CD4-positive, CD25-positive, alpha-beta regulatory T cell (primary cell): ENCODE measurements at regions not wholly inside any gene's neighbourhood (a gene's known extent, or its start where the extent isn't known, plus 50 kb on each side); places are given as distances from the start of the nearest gene placed in this dataset.

Experiments used
- ATAC-seq, 2 donors: fragments of 150-1000 bp; cut with Tn5 transposase; one replicate each; pipeline ENCODE4 v1.10.0; 2021; ENCODE audit warnings: low read depth in 2 of 2, moderate number of reproducible peaks in 2 of 2, moderate library complexity in 1 of 2
- DNase-seq, 3 donors: peaks; one replicate each; pipeline versions ENCODE4 v3.0.0 to v3.0.0-alpha.2; 2012 to 2022; ENCODE audit warnings: mixed read lengths in 1 of 3
- H3K27ac ChIP-seq: one replicate; pipeline ENCODE4 v1.7.0; 2013; ENCODE audit warnings: mild to moderate bottlenecking, low read length; ENCODE audit not compliant: insufficient read depth, poor library complexity, severe bottlenecking
- H3K27me3 ChIP-seq: one replicate; pipeline ENCODE4 v1.7.0; 2013; ENCODE audit warnings: low read length; ENCODE audit not compliant: control insufficient read depth, insufficient read depth
- H3K36me3 ChIP-seq: one replicate; pipeline ENCODE4 v1.7.0; 2013; ENCODE audit warnings: mild to moderate bottlenecking, low read length, moderate library complexity; ENCODE audit not compliant: control insufficient read depth, insufficient read depth
- H3K4me1 ChIP-seq: 2 replicates; pipeline ENCODE4 v1.7.0; 2013; ENCODE audit warnings: mild to moderate bottlenecking, low read length; ENCODE audit not compliant: insufficient read depth, control insufficient read depth, poor library complexity, severe bottlenecking
- H3K4me3 ChIP-seq: one replicate; pipeline ENCODE4 v1.7.0; 2013; ENCODE audit warnings: low read depth, mild to moderate bottlenecking, low read length, moderate library complexity
- H3K9me3 ChIP-seq, 2 experiments: 1 replicate in 1 of 2; 2 replicates in 1 of 2; pipeline ENCODE4 v1.7.0; 2013; ENCODE audit warnings: low read length in 2 of 2, mild to moderate bottlenecking in 1 of 2, moderate library complexity in 1 of 2; ENCODE audit not compliant: control insufficient read depth in 2 of 2
- H3K27ac Mint-ChIP-seq, 3 donors: one replicate each; pipeline ENCODE4 v1.8.0; 2020 to 2022; ENCODE audit warnings: mild to moderate bottlenecking in 3 of 3, mixed read lengths in 3 of 3, moderate library complexity in 2 of 3
- H3K27me3 Mint-ChIP-seq: one replicate; pipeline ENCODE4 v1.8.0; 2022; ENCODE audit warnings: mild to moderate bottlenecking, mixed read lengths
- H3K36me3 Mint-ChIP-seq: one replicate; pipeline ENCODE4 v1.8.0; 2020; ENCODE audit warnings: mixed read lengths
- H3K4me1 Mint-ChIP-seq, 4 donors: one replicate each; pipeline ENCODE4 v1.8.0; 2020 to 2022; ENCODE audit warnings: mixed read lengths in 4 of 4, mild to moderate bottlenecking in 1 of 4
- H3K4me3 Mint-ChIP-seq, 4 donors: one replicate each; pipeline ENCODE4 v1.8.0; 2020 to 2022; ENCODE audit warnings: mild to moderate bottlenecking in 4 of 4, mixed read lengths in 4 of 4, moderate library complexity in 3 of 4
- H3K9me3 Mint-ChIP-seq, 7 donors: one replicate each; pipeline ENCODE4 v1.8.0; 2020 to 2022; ENCODE audit warnings: mixed read lengths in 7 of 7, mild to moderate bottlenecking in 3 of 7, moderate library complexity in 2 of 7

DNA sequence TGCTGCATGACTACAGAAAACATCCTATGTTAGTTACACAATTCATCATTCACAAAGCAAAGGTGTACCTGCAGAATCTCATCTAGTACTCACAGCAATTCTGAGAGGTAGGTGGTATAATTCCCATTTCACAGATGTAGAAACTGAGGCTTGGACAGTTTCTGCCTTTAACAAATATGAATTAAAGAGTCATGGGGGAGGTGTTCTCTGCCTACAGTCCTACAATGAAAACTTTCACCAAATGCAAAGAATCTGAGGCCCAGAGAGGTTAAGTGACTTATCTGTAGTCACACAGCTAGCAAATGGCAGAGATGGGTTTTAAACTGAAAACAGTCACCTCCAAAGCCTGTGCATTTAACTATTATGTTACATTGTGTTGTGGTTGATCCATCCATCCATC lies 171.6 kb upstream of the WSCD2 start:
- H3K27me3 ChIP-seq: no peaks in the 10 kb centered on the region
- H3K36me3 Mint-ChIP-seq: no peaks in the 10 kb centered on the region
- no peak overlapping the region for H3K27ac Mint-ChIP-seq
- H3K27me3 Mint-ChIP-seq: peaks cover 10% of the 10 kb centered on the region
- H3K9me3 Mint-ChIP-seq: peaks cover 0 to 6% (median 2%) of the 10 kb centered on the region in 7 donors
- no peaks in the 10 kb centered on the region for H3K4me1 Mint-ChIP-seq
- no peaks in the 10 kb centered on the region for H3K9me3 ChIP-seq
- H3K27ac ChIP-seq: no peak overlapping the region
- no peaks in the 10 kb centered on the region for H3K4me1 ChIP-seq
- ATAC-seq (no peak), DNase-seq (no peak)
- H3K36me3 ChIP-seq: no peaks in the 10 kb centered on the region
- no peak overlapping the region for H3K4me3 Mint-ChIP-seq
- H3K4me3 ChIP-seq: no peak overlapping the region

DNA sequence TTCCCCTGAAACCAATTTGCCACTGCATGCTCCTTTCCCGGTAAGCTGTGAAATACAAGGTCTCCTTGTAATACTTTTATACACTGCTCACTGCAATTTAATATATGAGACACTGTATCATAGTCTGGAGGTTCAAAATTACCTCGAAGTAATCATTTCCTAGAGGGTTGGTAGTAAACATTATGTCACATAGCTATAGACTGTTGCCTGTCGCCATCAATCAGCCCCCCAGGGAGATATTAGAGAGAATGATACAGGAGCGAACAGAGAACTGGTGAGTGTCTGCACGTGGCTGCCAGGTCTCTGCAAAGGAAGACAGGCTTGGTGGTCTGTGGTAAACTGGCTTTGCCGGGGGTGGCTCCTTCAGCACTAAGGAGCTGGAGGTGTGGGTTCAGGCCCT lies 165.5 kb upstream of the WSCD2 start:
- no peak overlapping the region for H3K27ac ChIP-seq
- Mint-ChIP-seq H3K36me3 (no peaks in the 10 kb centered on the region), H3K4me3 (no peak overlapping the region), H3K9me3 (peaks cover 0 to 3% (median 0%) of the 10 kb centered on the region in 7 donors), H3K27ac (no peak overlapping the region), H3K4me1 (no peaks in the 10 kb centered on the region), H3K27me3 (peaks cover 5% of the 10 kb centered on the region)
- H3K4me1 ChIP-seq: no peaks in the 10 kb centered on the region
- H3K9me3 ChIP-seq: no peaks in the 10 kb centered on the region
- H3K36me3 ChIP-seq: no peaks in the 10 kb centered on the region
- no peaks in the 10 kb centered on the region for H3K27me3 ChIP-seq
- no peak overlapping the region for H3K4me3 ChIP-seq
- DNase-seq (no peak), ATAC-seq (no peak)

DNA sequence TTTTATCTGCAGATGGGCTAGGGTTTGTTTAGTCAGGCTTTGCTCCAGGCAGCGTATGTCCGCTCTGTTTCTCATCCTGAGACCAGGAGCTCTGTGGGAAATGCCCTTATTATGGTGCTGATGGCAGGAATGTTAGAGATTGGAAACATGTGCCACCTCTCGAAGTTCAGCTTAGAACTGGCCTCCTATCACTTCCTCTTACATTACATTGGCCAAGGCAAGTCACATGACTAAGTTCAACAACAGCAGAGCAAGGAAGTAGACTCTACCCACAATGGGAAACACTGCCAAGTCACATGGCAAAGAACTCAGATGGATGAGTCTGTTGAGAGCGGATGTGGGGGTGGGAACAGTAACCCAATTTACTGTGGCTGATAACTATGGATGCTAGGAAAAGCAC lies 161.9 kb upstream of the WSCD2 start:
- Histone ChIP-seq H3K4me3 (no peak overlapping the region), H3K9me3 (no peaks in the 10 kb centered on the region), H3K27ac (no peak overlapping the region), H3K36me3 (no peaks in the 10 kb centered on the region), H3K27me3 (no peaks in the 10 kb centered on the region), H3K4me1 (no peaks in the 10 kb centered on the region)
- Mint-ChIP-seq H3K27ac (no peak overlapping the region), H3K9me3 (peaks cover 0 to 3% (median 0%) of the 10 kb centered on the region in 7 donors), H3K4me3 (no peak overlapping the region), H3K36me3 (no peaks in the 10 kb centered on the region), H3K27me3 (peaks cover 5% of the 10 kb centered on the region), H3K4me1 (no peaks in the 10 kb centered on the region)
- no peak for DNase-seq
- ATAC-seq: no peak

DNA sequence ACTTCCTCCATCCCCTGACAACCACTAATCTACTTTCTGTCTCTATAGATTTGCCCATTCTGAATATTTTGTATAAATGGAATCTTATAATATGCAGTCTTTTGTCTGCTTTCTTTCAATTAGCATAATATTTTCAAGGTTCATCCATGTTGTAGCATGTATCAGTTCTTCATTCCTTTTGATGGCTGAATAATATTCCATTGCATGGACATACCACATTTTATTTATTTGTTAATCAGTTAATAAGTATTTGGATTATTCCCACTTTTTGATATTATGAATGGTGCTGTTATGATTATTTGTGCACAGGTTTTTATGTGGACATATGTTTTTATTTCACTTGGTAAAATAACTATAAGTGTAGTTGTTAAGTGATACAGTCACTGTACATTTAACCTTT lies 155.1 kb upstream of the WSCD2 start:
- Histone ChIP-seq H3K27me3 (no peaks in the 10 kb centered on the region), H3K4me3 (no peak overlapping the region), H3K4me1 (no peaks in the 10 kb centered on the region), H3K36me3 (no peaks in the 10 kb centered on the region), H3K27ac (no peak overlapping the region), H3K9me3 (peaks cover 4 to 5% of the 10 kb centered on the region in 2 experiments)
- no peak overlapping the region for H3K4me3 Mint-ChIP-seq
- peaks cover 8% of the 10 kb centered on the region for H3K27me3 Mint-ChIP-seq
- no peaks in the 10 kb centered on the region for H3K36me3 Mint-ChIP-seq
- no peak overlapping the region for H3K27ac Mint-ChIP-seq
- peaks cover 1 to 11% (median 4%) of the 10 kb centered on the region in 7 donors for H3K9me3 Mint-ChIP-seq
- no peaks in the 10 kb centered on the region for H3K4me1 Mint-ChIP-seq
- no peak for DNase-seq
- ATAC-seq: no peak

DNA sequence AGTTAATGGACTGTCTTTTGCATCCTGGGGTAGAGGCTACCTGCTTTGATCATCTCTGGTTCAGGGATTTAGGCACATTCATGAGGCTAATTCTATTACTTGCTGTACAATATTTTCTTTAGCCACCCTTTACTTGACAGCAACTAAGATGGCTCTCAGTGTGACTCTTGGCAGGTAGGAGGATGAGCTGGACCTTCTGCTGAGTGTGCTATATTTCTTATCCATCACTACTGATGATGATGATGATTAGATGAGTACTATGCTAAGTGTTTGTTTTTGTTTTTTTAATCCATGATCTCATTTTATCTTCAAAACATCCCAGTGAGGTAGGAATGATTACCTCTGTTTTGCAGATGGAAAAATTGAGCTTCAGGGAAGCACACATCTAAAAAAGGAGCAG lies 152.8 kb upstream of the WSCD2 start:
- no peaks in the 10 kb centered on the region for H3K36me3 Mint-ChIP-seq
- Histone ChIP-seq H3K9me3 (peaks cover 4 to 5% of the 10 kb centered on the region in 2 experiments), H3K27ac (no peak overlapping the region), H3K4me3 (no peak overlapping the region), H3K27me3 (no peaks in the 10 kb centered on the region), H3K4me1 (no peaks in the 10 kb centered on the region), H3K36me3 (no peaks in the 10 kb centered on the region)
- no peak overlapping the region for H3K4me3 Mint-ChIP-seq
- peaks cover 1 to 11% (median 4%) of the 10 kb centered on the region in 7 donors for H3K9me3 Mint-ChIP-seq
- no peak for DNase-seq
- H3K27ac Mint-ChIP-seq: no peak overlapping the region
- H3K27me3 Mint-ChIP-seq: peaks cover 16% of the 10 kb centered on the region
- H3K4me1 Mint-ChIP-seq: no peaks in the 10 kb centered on the region
- ATAC-seq: no peak

DNA sequence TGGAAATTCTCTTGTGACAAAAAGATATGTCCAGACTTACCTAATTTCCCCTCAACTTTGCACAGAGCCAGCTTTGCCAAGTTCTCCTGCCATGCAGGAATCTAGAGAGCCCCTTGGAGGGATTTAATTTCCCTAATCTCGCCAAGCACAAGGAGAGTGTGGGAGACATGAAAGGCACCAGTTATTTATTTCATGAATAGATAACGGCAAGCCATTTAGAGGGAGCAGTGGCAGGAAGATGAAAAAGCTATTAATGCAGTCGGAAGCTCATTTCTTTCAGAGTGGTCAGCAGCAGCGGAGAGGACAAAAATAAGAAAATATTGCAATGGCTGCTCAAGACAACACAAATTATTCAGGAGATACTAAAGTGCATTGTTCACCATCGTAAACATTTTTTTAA lies 150.9 kb upstream of the WSCD2 start:
- Histone ChIP-seq H3K4me3 (no peak overlapping the region), H3K9me3 (peaks cover 4 to 5% of the 10 kb centered on the region in 2 experiments), H3K4me1 (no peaks in the 10 kb centered on the region), H3K27me3 (no peaks in the 10 kb centered on the region), H3K36me3 (no peaks in the 10 kb centered on the region), H3K27ac (no peak overlapping the region)
- Mint-ChIP-seq H3K9me3 (peaks cover 1 to 11% (median 4%) of the 10 kb centered on the region in 7 donors), H3K27ac (no peak overlapping the region), H3K36me3 (no peaks in the 10 kb centered on the region), H3K4me3 (no peak overlapping the region), H3K27me3 (peaks cover 16% of the 10 kb centered on the region), H3K4me1 (no peaks in the 10 kb centered on the region)
- ATAC-seq: no peak
- DNase-seq: no peak

DNA sequence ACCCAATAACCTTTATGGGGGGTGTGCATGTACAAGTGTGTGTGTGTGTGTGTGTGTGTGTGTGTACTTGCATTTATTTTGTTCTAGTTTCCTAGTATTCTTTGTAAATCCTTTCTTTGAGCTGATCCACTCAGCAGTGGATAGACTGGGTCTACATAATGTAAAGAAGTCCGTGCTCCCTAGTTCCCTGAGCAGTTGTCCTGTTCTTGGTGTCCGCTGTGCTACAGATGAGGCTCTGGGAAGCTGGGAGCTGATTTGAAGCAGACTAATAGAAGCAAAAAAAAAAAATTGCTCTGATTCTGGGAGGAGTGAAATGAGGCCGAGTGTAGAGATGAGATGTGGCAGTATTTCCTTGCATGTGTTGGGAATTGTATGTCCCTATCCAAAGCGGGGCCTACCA lies 150.4 kb upstream of the WSCD2 start:
- Histone ChIP-seq H3K4me1 (no peaks in the 10 kb centered on the region), H3K4me3 (no peak overlapping the region), H3K36me3 (no peaks in the 10 kb centered on the region), H3K9me3 (peaks cover 4 to 5% of the 10 kb centered on the region in 2 experiments), H3K27me3 (no peaks in the 10 kb centered on the region), H3K27ac (no peak overlapping the region)
- Mint-ChIP-seq H3K9me3 (peaks cover 1 to 11% (median 4%) of the 10 kb centered on the region in 7 donors), H3K4me1 (no peaks in the 10 kb centered on the region), H3K27me3 (peaks cover 16% of the 10 kb centered on the region), H3K36me3 (no peaks in the 10 kb centered on the region), H3K27ac (no peak overlapping the region), H3K4me3 (no peak overlapping the region)
- ATAC-seq (no peak), DNase-seq (no peak)

DNA sequence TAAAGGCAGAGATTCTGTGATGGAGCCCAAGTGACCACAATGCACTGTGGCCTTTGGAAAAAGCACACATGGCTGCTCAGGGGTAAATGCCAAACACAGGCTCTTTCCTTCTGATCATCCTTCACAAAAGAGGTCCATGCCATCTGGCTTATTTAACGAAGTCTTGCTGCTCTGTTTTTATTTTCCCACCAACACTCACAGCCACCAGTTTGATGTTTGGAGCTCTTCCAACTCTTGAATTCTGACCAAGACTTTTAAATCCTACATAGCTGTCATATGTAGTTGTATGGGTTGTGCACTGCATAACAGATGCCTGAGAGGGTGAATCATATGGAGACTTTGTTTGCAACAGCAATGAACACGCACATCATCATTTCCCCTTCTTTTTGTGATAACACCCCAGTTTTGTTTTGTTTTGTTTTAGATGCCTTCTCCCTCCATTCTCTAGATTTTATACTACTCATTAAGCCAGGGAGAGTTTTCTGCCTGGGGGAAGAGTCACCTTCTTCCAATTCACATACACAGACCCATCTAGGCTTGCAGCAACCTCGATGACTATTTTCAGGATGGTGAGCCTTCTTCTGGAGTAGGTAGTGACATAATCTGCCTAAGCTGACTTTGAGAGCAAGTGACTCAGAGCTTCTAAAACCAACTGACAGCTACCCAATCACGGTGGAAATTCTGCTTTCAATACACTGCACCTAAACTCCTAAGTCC lies 145.2 kb upstream of the WSCD2 start:
- ATAC-seq (no peak), DNase-seq (no peak)
- no peak overlapping the region for H3K27ac ChIP-seq
- Mint-ChIP-seq H3K9me3 (peaks cover 0 to 2% (median 0%) of the 10 kb centered on the region in 7 donors), H3K4me1 (no peaks in the 10 kb centered on the region), H3K36me3 (no peaks in the 10 kb centered on the region), H3K4me3 (no peak overlapping the region), H3K27ac (no peak overlapping the region), H3K27me3 (peaks cover 8% of the 10 kb centered on the region)
- H3K36me3 ChIP-seq: no peaks in the 10 kb centered on the region
- no peak overlapping the region for H3K4me3 ChIP-seq
- H3K27me3 ChIP-seq: no peaks in the 10 kb centered on the region
- no peaks in the 10 kb centered on the region for H3K4me1 ChIP-seq
- no peaks in the 10 kb centered on the region for H3K9me3 ChIP-seq
